CD1c-positive myeloid dendritic cell (primary cell): ENCODE measurements at regions not wholly inside any gene's neighbourhood (a gene's known extent, or its start where the extent isn't known, plus 50 kb on each side); places are given as distances from the start of the nearest gene placed in this dataset.
"Not testable (repeated sequence)": the region's sequence is repeated elsewhere in the genome, so short reads cannot be mapped to it uniquely, and the experiment has no call there.

Experiments used
- DNase-seq: peaks from one replicate; pipeline ENCODE4 v3.0.0-alpha.2; 2016; ENCODE audit errors: extremely low spot score

GRCh38 chr5:25990771-25991170 lies 1047.6 kb downstream of the CDH9 start:
- no peak for DNase-seq

GRCh38 chr5:25979086-25979485 lies 1059.3 kb downstream of the CDH9 start:
- no peak for DNase-seq

- no peak for DNase-seq
These were observed 1062.5 kb downstream of the CDH9 start for GRCh38 chr5:25975885-25976284.

- DNase-seq = no peak
These were observed 1063.9 kb downstream of the CDH9 start for GRCh38 chr5:25974451-25974850.

- DNase-seq = no peak
These were observed 1067.4 kb downstream of the CDH9 start for GRCh38 chr5:25970906-25971489.

GRCh38 chr5:25969042-25969441 lies 1069.3 kb downstream of the CDH9 start:
- DNase-seq = not testable (repeated sequence)

GRCh38 chr5:25964009-25964372 lies 1074.4 kb downstream of the CDH9 start:
- no peak for DNase-seq

- DNase-seq = no peak
These were observed 1075.0 kb downstream of the CDH9 start for GRCh38 chr5:25963251-25964008.

GRCh38 chr5:25955337-25955736 lies 1083.0 kb downstream of the CDH9 start:
- DNase-seq = no peak

- no peak for DNase-seq
These were observed 1087.7 kb downstream of the CDH9 start for GRCh38 chr5:25950681-25951080.

- DNase-seq = no peak
These were observed 1090.1 kb downstream of the CDH9 start for GRCh38 chr5:25948278-25948677.

- DNase-seq = no peak
These were observed 1093.6 kb downstream of the CDH9 start for GRCh38 chr5:25944786-25945185.

- DNase-seq = no peak
These were observed 1129.2 kb downstream of the CDH9 start for GRCh38 chr5:25909163-25909562.

- no peak for DNase-seq
These were observed 1132.7 kb downstream of the CDH9 start for GRCh38 chr5:25905646-25906045.

GRCh38 chr5:25892211-25892610 lies 1146.2 kb downstream of the CDH9 start:
- DNase-seq = no peak

- DNase-seq = no peak
These were observed 1146.7 kb downstream of the CDH9 start for GRCh38 chr5:25891691-25892090.

GRCh38 chr5:25881318-25882036 lies 1156.9 kb downstream of the CDH9 start:
- DNase-seq = no peak

- no peak for DNase-seq
These were observed 1174.6 kb downstream of the CDH9 start for GRCh38 chr5:25863811-25864210.

GRCh38 chr5:25862276-25862675 lies 1176.1 kb downstream of the CDH9 start:
- no peak for DNase-seq

- DNase-seq = no peak
These were observed 1180.4 kb downstream of the CDH9 start for GRCh38 chr5:25858019-25858418.

- no peak for DNase-seq
These were observed 1187.1 kb downstream of the CDH9 start for GRCh38 chr5:25851301-25851700.

GRCh38 chr5:25850581-25850980 lies 1187.8 kb downstream of the CDH9 start:
- no peak for DNase-seq

GRCh38 chr5:25849270-25849669 lies 1189.1 kb downstream of the CDH9 start:
- DNase-seq = no peak
